ENCODE measurements at regions not wholly inside any gene's neighbourhood (a gene's known extent, or its start where the extent isn't known, plus 50 kb on each side); places are given as distances from the start of the nearest gene placed in this dataset.

DNA sequence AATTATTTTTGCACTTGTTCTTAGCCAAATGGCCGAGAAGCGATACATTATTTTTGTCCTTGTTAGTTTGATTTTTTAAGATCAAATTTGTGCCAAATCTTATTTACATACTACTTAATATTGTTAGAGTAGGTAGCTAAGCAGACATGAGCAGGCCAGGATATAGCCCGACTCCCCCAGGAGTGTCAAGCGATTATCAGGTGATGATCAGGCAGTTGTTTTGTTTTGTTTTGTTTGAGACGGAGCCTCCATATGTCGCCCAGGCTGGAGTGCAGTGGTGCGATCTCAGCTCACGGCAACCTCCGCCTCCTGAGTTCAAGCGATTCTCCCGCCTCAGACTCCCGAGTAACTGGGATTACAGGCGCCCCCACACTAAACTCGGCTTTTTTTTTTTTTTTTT, 71.1 kb downstream of the LYZL2 start:
- no peaks in the 10 kb centered on the region for H3K79me2 ChIP-seq (replicated peaks; ENCODE audit: insufficient read depth)
- Mint-ChIP-seq H3K27ac (no peak overlapping the region), H3K27me3 (ENCODE audit: insufficient read depth, low read depth, poor library complexity) (no peaks in the 10 kb centered on the region), H3K9me3 (no peaks in the 10 kb centered on the region; the same call in 2 of the 3 replicates), H3K36me3 (ENCODE audit: low read depth) (no peaks in the 10 kb centered on the region), H3K4me1 (peaks cover 28% of the 10 kb centered on the region), H3K4me3 (no peak overlapping the region)
- H2AFZ ChIP-seq: no peak overlapping the region
- H3K36me3 ChIP-seq (ENCODE audit: insufficient read depth): no peaks in the 10 kb centered on the region
- no peak overlapping the region for H3K4me3 ChIP-seq
- H4K20me1 ChIP-seq (replicated peaks; ENCODE audit: insufficient read depth): no peaks in the 10 kb centered on the region
- peaks cover 11% of the 10 kb centered on the region for H3K4me1 ChIP-seq (ENCODE audit: insufficient read depth)
- H3K27me3 ChIP-seq (ENCODE audit: insufficient read depth): no peaks in the 10 kb centered on the region
- H3K27ac ChIP-seq (ENCODE audit: low read depth): peak overlapping the region; percentile 4; the same call in 1 of the 2 replicates
- TF ChIP-seq NANOG (IDR thresholded peaks at IDR 0.05; ENCODE audit: borderline replicate concordance) (no peak), JUNB (IDR thresholded peaks at IDR 0.05; ENCODE audit: unreplicated experiment) (no peak), EZH2phosphoT487 (IDR thresholded peaks at IDR 0.05; ENCODE audit: unreplicated experiment) (no peak), ZNF114 (CRISPR knock-in tag; IDR thresholded peaks at IDR 0.05) (no peak), EZH2 (IDR thresholded peaks at IDR 0.05; ENCODE audit: low read depth, unreplicated experiment) (no peak), CREB1 (CRISPR knock-in tag; IDR thresholded peaks at IDR 0.05; ENCODE audit: low read depth) (no peak), STAT1 (IDR thresholded peaks at IDR 0.05; ENCODE audit: unreplicated experiment) (no peak), ZNF331 (CRISPR knock-in tag; IDR thresholded peaks at IDR 0.05; ENCODE audit: low read depth) (no peak)
- TF ChIP-seq, protein P1, sequence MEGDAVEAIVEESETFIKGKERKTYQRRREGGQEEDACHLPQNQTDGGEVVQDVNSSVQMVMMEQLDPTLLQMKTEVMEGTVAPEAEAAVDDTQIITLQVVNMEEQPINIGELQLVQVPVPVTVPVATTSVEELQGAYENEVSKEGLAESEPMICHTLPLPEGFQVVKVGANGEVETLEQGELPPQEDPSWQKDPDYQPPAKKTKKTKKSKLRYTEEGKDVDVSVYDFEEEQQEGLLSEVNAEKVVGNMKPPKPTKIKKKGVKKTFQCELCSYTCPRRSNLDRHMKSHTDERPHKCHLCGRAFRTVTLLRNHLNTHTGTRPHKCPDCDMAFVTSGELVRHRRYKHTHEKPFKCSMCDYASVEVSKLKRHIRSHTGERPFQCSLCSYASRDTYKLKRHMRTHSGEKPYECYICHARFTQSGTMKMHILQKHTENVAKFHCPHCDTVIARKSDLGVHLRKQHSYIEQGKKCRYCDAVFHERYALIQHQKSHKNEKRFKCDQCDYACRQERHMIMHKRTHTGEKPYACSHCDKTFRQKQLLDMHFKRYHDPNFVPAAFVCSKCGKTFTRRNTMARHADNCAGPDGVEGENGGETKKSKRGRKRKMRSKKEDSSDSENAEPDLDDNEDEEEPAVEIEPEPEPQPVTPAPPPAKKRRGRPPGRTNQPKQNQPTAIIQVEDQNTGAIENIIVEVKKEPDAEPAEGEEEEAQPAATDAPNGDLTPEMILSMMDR (conservative IDR thresholded peaks at IDR 0.05; ENCODE audit: low read depth in 2 of 2): no peak
- TF ChIP-seq, protein P2, sequence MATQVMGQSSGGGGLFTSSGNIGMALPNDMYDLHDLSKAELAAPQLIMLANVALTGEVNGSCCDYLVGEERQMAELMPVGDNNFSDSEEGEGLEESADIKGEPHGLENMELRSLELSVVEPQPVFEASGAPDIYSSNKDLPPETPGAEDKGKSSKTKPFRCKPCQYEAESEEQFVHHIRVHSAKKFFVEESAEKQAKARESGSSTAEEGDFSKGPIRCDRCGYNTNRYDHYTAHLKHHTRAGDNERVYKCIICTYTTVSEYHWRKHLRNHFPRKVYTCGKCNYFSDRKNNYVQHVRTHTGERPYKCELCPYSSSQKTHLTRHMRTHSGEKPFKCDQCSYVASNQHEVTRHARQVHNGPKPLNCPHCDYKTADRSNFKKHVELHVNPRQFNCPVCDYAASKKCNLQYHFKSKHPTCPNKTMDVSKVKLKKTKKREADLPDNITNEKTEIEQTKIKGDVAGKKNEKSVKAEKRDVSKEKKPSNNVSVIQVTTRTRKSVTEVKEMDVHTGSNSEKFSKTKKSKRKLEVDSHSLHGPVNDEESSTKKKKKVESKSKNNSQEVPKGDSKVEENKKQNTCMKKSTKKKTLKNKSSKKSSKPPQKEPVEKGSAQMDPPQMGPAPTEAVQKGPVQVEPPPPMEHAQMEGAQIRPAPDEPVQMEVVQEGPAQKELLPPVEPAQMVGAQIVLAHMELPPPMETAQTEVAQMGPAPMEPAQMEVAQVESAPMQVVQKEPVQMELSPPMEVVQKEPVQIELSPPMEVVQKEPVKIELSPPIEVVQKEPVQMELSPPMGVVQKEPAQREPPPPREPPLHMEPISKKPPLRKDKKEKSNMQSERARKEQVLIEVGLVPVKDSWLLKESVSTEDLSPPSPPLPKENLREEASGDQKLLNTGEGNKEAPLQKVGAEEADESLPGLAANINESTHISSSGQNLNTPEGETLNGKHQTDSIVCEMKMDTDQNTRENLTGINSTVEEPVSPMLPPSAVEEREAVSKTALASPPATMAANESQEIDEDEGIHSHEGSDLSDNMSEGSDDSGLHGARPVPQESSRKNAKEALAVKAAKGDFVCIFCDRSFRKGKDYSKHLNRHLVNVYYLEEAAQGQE (IDR thresholded peaks at IDR 0.05; ENCODE audit: unreplicated experiment): no peak
- TF ChIP-seq, protein P3, sequence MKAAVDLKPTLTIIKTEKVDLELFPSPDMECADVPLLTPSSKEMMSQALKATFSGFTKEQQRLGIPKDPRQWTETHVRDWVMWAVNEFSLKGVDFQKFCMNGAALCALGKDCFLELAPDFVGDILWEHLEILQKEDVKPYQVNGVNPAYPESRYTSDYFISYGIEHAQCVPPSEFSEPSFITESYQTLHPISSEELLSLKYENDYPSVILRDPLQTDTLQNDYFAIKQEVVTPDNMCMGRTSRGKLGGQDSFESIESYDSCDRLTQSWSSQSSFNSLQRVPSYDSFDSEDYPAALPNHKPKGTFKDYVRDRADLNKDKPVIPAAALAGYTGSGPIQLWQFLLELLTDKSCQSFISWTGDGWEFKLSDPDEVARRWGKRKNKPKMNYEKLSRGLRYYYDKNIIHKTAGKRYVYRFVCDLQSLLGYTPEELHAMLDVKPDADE (IDR thresholded peaks at IDR 0.05): no peak
- TF ChIP-seq, protein P4, sequence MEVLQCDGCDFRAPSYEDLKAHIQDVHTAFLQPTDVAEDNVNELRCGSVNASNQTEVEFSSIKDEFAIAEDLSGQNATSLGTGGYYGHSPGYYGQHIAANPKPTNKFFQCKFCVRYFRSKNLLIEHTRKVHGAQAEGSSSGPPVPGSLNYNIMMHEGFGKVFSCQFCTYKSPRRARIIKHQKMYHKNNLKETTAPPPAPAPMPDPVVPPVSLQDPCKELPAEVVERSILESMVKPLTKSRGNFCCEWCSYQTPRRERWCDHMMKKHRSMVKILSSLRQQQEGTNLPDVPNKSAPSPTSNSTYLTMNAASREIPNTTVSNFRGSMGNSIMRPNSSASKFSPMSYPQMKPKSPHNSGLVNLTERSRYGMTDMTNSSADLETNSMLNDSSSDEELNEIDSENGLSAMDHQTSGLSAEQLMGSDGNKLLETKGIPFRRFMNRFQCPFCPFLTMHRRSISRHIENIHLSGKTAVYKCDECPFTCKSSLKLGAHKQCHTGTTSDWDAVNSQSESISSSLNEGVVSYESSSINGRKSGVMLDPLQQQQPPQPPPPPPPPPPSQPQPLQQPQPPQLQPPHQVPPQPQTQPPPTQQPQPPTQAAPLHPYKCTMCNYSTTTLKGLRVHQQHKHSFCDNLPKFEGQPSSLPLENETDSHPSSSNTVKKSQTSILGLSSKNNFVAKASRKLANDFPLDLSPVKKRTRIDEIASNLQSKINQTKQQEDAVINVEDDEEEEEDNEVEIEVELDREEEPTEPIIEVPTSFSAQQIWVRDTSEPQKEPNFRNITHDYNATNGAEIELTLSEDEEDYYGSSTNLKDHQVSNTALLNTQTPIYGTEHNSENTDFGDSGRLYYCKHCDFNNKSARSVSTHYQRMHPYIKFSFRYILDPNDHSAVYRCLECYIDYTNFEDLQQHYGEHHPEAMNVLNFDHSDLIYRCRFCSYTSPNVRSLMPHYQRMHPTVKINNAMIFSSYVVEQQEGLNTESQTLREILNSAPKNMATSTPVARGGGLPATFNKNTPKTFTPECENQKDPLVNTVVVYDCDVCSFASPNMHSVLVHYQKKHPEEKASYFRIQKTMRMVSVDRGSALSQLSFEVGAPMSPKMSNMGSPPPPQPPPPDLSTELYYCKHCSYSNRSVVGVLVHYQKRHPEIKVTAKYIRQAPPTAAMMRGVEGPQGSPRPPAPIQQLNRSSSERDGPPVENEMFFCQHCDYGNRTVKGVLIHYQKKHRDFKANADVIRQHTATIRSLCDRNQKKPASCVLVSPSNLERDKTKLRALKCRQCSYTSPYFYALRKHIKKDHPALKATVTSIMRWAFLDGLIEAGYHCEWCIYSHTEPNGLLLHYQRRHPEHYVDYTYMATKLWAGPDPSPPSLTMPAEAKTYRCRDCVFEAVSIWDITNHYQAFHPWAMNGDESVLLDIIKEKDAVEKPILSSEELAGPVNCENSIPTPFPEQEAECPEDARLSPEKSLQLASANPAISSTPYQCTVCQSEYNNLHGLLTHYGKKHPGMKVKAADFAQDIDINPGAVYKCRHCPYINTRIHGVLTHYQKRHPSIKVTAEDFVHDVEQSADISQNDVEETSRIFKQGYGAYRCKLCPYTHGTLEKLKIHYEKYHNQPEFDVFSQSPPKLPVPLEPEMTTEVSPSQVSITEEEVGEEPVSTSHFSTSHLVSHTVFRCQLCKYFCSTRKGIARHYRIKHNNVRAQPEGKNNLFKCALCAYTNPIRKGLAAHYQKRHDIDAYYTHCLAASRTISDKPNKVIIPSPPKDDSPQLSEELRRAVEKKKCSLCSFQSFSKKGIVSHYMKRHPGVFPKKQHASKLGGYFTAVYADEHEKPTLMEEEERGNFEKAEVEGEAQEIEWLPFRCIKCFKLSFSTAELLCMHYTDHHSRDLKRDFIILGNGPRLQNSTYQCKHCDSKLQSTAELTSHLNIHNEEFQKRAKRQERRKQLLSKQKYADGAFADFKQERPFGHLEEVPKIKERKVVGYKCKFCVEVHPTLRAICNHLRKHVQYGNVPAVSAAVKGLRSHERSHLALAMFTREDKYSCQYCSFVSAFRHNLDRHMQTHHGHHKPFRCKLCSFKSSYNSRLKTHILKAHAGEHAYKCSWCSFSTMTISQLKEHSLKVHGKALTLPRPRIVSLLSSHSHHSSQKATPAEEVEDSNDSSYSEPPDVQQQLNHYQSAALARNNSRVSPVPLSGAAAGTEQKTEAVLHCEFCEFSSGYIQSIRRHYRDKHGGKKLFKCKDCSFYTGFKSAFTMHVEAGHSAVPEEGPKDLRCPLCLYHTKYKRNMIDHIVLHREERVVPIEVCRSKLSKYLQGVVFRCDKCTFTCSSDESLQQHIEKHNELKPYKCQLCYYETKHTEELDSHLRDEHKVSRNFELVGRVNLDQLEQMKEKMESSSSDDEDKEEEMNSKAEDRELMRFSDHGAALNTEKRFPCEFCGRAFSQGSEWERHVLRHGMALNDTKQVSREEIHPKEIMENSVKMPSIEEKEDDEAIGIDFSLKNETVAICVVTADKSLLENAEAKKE (CRISPR knock-in tag; IDR thresholded peaks at IDR 0.05): no peak
- H3F3A ChIP-seq (replicated peaks; ENCODE audit: low read depth): peaks cover 4% of the 10 kb centered on the region; the same call in 1 of the 2 replicates
- no peaks in the 10 kb centered on the region for H3K9me2 ChIP-seq (ENCODE audit: insufficient read depth)
- no peak for ATAC-seq
- DNase-seq (ENCODE audit: low spot score): no peak
- H3K4me2 ChIP-seq: no peak overlapping the region
